ENCODE measurements at regions not wholly inside any gene's neighbourhood (a gene's known extent, or its start where the extent isn't known, plus 50 kb on each side); places are given as distances from the start of the nearest gene placed in this dataset.
"Not testable (repeated sequence)": the region's sequence is repeated elsewhere in the genome, so short reads cannot be mapped to it uniquely, and the experiment has no call there.

DNA sequence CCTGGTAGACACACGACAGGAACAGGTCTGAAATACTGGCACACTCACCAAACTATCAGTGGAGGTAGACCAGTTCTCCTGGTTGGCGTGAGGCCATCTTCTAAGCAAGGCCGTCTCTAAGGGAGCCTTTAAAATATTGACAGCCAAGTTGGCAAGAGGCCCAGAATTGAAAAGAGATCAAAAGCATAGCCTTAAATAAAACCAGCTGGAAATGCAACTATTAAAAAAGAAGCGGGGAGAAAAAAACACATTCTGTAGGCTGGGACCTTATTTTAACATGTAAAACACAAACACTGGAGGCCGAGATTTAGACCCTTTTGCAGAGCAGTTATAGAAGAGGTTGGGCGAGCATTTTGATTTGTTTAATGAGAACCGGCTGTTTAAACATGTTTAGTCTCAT, 233.0 kb upstream of the CLNK start:
- DNase-seq (ENCODE audit: low read depth): no peak

DNA sequence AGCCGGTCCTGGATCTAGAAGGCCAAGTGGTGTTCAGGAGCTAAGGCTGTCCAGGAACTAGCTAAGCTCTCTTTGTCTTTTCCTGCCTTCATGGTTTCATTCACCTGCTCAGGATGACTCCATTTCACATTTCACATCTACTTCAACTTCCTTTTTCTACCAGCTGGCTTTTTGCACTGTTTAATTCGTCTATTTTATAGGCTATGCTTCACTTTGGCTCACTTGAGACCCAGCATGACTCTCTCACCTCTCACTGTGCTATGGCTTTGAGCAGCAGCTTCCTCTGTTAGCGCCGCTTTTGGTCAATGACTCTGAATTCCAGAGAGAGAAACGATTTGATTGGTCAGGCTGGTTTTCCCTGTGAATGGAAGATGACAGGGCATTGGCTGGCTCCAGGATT, 213.5 kb upstream of the CLNK start:
- DNase-seq (ENCODE audit: low read depth): no peak

DNA sequence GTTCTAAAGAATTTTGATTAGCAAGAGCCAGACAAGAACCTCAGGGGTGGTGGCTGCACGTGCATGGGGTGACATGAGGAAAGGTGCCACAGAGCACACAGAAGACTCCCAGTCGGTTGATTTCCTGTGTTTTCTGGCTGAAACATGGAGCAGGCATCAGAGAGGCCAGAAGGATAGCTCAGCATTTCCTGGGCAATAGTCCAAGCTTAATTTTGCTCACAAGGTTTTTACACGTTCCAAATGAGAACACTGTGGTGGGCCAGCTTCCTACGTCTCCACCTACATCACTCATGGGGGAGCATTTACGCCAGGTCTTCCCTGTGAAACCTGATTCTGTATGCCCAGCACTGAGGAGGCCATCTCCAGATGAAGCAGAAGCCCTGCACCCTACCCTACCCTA, 212.5 kb upstream of the CLNK start:
- no peak for DNase-seq (ENCODE audit: low read depth)

DNA sequence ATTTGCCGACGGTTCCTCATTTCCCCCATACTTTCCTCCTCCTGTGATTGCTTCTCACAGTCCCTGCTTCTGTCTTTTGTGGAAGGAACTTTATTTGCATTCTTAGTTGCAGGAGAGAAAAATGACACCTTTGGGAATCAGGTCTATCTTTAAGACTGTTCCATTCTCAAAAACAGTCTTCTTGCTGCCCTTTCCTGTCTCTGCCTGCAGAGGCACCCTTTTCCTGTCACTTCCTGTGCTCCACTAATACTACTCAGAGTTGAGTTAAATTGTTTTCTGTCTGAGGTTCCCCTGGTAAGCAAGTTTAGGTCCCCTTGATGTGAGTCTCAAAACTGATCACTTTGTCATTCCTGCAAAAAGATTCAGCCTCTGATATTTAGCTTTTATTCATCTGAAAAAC, 208.8 kb upstream of the CLNK start:
- no peak for DNase-seq (ENCODE audit: low read depth)

DNA sequence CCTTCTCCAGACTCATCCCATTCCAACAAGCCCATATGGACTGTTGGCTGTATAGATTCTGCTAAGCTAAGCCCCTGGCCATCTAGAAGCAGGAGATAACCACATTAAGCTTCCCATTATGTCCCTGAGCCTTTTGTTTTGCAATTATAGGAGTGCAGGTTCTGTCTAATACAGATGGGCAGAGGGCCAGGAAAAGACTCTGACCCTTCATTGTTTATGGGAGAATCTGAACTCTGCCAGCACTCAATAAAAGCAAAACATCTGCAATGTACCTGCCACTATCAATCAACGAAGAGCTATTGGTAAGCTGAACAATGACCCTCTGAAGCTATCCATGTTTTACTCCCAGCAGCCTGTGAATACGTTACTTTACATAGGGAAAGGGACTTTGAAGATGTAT, 207.3 kb upstream of the CLNK start:
- DNase-seq (ENCODE audit: low read depth): no peak

DNA sequence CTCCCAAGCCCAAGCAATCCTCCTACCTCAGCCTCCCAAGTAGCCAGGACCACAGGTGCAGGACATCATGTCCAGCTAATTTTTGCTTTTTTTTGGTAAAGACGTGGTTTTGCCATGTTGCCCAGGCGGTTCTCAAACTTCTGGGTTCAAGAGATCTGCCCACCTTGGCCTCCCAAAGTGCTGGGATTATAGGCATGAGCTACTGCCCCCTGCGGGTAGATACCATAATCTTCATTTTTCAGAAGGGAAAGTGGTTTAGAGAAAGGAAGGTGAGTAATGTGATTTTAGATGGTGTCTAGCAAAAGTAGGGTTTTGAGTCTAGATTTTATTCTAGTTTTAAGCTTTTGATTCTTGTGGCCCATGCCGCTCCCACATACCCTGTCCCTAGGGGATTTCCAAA, 205.3 kb upstream of the CLNK start:
- DNase-seq (ENCODE audit: low read depth): no peak

DNA sequence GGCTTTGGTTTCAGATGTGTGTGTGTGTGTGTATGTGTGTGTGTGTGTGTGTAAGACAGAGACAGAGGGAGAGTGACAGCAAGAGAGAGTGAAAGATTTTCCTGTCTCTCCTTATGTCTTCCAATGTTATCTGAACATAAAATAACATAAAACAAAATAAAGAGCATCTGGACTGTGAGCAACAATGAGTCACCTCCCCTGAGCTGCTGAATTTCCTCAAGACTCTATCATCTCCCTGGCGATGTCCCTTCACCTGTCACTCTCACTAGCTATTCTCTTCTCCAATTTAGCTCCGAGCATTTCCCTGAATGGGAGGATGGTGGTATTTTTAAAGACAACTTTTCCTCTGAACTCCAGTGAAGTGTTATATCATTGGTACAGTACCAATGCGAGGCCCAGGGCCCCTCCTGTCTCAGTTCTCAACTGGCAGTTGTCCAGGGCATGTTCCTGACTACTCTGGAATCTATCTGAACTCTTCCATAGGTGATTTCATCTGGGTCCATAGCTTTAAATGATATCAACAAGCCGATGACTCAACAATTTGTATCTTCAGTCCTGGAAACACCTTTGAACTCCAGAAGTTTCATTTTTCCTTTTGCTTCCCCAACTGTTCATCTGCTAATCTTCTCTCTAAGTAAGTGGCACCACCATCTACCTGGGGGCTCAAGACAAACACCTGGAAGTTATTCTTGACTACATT, 195.0 kb upstream of the CLNK start:
- DNase-seq (ENCODE audit: low read depth): no peak

DNA sequence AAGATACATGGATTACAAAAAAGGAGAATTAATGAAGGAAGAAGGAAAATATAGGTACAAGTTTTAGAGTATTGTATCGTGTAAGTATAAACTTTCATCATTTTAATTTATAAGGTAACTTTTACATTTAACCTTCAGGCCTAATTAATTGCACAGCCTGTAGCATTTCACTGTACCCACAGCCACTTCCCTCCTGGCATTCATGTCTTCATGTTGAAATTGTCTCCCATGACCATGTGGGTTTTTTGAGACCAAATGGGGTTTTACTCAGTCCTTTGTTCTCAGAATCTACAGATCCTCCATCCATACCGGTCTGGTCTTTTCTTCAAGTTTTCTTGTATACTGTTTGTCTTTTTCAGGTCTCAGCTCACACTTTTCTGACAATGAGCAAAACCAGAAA, 194.3 kb upstream of the CLNK start:
- no peak for DNase-seq (ENCODE audit: low read depth)

DNA sequence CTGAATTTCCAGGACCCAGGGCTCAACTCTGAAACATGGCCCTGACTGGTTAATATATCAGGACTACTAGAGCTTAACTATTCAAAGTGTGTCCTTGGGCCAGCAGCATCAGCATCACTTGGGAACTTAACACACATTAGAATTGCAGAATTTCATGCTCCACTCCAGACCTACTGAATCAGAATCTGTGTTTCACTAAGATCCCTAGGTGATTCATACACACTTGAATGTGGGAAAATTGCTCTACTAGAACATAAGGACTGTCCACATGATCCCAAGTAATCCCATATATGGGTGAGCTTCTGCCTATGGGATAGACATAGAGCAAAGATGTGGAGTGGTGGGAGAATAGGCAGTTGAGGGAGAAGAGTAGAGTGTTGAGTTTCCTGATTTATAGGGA, 192.5 kb upstream of the CLNK start:
- no peak for DNase-seq (ENCODE audit: low read depth)

DNA sequence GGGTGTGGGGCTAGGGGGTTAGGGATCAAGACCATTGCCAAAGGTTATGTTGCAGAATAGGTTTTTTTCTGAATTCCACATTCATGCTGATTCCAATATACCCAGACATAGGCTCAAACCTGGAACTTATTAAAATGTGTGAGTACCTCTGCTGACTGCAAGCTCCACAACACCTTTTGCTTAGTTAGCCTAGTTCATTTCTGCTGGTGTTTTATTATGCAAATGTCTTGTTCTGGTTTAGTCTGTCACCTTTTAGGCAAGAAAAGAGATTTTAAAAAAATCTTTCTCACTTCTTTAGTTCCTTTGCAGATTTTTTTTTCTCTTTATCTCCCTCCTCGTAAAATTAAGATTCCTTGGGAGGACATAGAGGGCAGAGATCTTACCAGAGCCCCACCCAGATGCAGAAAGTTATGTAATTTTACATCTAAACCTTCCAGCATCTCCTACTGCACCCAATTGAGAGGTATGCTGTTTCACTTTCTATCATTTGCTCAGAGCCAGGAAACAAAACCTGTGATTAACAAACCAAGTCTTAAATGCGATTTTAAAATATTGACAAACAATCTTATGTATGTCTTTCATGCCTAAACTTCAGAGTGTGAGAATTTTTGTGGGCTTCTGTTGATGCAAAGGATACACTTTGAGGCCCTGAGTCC, 190.7 kb upstream of the CLNK start:
- DNase-seq (ENCODE audit: low read depth): no peak

DNA sequence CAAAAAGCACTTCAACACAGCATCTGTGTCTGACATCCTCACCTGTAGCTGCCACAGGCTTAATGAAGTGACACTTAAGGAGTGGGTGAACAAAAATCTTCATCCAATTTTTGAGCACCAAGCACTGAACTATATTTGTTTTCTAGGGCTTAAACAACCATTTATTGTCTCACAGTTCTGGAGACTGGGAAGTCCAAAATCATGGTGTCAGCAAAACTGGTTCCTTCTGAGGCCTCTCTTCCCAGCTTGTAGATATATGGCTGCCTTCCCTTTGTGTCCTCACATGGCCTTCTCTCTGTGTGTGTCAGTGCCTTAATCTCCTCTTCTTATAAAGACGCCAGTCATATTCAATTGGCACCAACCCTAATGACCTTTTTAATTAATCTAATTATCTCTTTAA, 189.2 kb upstream of the CLNK start:
- no peak for DNase-seq (ENCODE audit: low read depth)

DNA sequence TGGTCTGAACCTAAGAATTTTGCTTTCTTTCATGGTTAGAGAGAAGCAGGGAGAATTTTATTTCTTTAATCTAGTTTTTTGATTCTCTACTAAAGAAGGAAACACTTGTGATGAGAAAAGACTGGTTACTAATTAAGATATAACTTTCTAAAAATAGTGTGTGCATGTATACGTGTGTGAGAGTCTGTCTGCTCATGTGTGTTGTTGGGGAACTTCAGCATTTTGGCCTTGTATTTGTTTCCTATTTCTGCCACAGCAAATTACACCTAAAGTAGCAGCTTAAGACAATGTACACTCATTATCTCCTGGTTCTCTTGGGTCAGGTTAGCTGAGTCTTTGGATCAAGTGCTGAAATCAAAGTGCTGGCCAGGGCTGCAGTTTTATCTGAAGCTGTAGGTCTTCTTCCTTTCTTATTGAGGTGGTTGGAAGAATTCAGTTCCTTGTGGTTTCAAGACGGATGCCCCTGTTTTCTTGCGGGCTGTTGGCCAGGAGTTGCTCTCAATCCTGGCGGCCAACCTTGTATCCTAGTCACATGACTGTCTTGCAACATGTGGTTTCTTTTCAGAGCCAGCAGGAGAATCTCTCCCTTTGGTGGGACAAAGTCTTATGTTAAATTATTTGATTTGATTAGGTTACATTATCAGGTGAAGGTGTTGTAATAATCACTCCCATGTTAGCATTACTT, 188.4 kb upstream of the CLNK start:
- DNase-seq (ENCODE audit: low read depth): no peak

DNA sequence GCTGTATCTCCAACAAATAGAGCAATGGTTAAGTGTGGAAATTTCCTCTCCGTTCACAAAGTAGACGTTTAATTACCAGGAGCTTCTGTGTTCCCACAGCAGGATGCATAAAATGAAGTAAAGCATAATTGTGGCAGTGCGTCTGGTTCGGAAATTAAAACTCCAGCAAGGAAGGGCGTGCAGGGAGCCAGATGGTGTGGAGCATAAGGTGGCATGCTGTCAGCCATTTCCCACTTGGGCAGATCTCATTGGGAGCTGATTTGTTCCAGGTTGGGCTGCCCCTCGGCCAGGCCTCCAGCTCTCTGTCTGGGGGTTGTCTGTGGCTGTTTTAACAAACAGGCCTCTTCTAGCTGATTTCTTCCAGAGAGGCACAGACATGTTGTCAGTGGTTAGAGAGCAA, 182.1 kb upstream of the CLNK start:
- no peak for DNase-seq (ENCODE audit: low read depth)

DNA sequence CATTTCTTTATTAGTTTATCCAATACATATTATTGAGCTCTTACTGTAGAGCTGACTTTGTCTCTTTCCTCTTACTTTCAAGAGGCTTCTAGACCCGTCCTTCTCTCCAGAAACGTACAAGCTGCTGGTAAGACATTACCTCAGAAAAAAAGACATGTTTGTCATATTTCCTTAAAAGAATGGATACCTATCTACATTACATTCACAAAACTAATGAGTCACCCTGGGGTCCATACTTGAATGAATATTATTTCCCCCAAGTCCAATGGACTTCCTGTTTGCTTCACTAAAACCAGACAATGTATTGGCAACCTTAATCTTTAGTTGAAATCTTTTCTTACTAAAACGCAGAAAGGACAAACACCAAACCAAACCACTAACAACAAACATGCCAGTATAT, 176.5 kb upstream of the CLNK start:
- no peak for DNase-seq (ENCODE audit: low read depth)

DNA sequence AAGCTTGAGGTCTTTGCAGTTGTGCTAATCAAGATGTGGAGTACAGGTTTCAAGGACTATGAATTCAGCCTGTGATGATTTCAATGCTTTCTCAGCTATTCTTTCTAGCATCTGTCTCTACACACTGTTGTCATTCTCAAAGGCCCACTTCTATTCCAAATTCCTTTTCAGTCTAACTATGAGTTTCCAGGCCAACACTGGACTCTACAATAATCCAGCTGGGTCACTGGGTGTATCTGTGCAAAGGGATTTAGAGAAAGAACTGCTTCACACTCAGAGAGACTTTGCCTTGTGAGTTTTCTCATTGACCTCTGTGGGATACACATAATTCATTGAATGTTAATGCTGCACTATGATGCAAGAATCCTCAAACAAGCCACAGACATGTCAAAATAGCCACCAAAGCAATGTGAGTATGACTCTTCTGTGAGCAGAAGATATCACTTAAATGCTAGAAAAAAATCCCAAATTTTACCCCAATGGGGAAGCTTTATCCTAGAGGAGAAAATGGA, 171.8 kb upstream of the CLNK start:
- no peak for DNase-seq (ENCODE audit: low read depth)

DNA sequence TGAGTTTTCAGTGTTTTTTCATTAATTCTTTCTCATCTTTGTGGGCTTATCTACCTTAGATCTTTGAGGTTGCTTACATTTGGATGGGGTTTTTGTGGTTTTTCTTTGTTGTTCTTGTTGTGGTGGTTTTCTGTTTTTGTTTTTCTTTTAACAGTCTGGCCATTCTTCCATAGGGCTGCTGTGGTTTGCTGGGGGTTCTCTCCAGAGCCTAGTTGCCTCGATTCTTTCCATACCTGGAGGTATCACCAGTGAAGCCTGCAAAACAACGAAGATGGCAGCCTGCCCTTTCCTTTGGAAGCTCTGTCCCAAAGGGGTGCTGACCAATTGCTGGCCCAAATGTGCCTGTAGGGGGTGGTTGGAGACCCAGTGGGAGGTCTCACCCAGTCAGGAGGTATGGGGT, 168.6 kb upstream of the CLNK start:
- no peak for DNase-seq (ENCODE audit: low read depth)

DNA sequence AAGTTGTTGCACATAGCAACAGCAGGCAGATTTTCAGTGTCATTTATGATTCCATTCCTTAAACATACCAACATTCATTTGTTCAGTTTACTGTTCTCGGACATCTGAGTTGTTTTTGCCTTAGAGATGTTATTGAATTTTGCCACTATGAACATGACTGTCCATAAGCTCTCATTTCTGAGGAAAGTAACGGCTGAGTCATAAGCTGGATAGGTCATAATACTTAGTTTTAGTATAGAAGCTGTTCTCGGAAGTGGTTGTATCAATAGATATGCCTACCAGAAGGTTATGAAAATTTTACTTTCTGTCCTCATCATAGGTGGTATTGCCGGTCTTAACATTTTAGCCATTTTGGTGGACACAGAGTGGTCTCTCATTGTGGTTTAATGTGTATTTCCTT, 157.1 kb upstream of the CLNK start:
- no peak for DNase-seq (ENCODE audit: low read depth)

DNA sequence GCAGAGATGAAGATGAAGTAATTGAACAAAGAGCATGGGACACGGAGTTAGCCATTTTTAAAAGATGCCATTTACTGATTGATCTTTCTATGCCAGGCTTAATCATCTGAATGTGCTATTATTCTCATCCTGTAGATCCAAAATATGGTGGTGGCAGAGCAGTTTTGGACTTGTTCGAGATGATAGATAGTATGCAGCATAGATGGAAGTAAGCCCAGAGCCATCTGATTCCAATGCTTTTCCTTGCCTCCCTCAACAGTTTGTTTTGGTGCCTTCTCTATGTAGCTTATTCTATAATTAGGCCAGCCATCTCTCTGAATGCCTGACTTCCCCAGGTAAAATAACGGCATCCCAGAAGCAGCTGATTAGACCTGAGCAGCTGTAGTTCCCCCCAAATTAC, 152.6 kb upstream of the CLNK start:
- DNase-seq (ENCODE audit: low read depth): no peak

DNA sequence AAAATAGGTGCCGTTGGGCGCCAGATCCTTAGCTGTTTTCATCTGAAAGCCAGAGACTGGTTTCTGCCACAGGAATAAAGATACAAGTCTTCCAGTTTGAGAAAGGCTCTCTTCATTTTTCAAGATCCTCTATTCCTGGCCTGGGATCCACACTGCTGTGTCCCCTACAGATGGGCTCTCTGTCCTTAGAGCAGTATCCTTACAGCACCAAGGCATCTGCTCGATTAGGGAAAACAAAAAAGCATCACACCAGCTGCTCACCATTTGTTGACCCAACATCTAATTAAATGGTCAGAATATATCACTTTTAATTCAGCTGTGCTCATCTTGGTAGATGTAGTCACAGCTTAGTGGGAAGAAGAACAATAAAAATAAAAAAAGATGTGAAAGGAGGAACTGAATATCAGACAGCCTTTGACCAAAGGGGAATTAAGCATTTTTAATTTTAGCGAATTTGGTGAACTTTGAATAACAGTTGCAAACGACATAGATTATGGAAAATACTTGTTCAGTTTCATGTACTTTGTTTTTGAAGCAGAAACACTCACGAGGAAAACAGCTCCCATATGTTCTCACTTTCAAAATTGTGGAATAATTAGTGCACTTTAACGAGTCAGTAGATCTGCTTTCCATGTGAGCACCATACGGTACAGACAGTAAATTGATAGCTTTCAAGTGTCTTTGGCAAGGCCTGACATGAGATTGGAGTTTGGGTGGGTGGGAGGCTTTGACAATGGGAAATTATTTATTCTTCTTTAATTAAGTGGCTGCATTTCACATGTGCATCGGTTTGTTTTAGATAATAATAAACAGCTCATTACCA, 148.4 kb upstream of the CLNK start:
- DNase-seq (ENCODE audit: low read depth): no peak

DNA sequence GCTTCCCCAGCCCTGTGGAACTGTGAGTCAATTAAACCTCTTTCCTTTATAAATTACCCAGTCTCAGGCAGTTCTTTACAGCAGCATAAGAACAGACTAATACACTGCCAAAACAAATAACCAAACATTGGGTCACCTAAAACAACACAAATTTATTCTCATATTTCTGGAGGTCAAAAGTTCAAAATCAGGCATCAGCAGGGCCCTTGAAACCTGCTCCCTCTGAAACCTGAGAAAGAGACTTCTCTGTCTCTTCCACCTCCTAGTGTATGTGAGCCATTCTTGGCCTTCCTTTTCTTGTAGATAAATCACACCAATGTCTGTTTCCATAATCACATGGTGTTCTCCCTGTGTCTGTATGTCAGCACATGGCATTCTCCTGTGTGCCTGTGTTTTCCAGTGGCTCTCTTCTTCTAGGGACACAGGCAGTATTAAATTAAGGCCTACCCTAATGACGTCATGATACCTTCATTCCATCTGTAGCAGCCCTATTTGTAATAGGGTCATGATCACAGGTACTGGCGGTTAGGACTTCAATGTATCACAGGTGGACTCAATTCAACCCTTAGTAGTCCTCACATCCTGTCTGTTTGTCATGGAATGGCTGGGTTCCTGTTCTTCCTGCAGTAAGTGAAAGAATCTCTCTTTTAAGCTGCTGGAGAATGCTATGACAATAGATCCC, 147.3 kb upstream of the CLNK start:
- no peak for DNase-seq (ENCODE audit: low read depth)

DNA sequence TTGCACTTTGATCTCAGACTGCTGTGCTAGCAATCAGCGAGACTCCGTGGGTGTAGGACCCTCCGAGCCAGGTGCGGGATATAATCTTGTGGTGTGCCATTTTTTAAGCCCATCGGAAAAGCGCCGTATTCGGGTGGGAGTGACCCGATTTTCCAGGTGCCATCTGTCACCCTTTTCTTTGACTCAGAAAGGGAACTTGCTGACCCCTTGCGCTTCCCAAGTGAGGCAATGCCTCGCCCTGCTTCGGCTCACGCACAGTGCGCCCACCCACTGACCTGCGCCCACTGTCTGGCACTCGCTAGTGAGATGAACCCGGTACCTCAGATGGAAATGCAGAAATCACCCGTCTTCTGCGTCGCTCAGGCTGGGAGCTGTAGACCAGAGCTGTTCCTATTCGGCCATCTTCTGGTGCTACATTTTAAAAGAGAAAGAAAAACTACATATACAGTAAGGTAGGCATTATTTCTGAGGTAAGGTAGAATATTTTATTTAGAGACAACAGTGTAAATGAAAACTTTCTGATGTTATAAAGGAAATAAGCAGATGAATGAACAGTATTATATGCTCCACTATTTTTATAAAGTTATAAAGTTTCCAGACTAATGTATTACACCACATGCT, 144.5 kb upstream of the CLNK start:
- not testable (repeated sequence) for DNase-seq (ENCODE audit: low read depth)

DNA sequence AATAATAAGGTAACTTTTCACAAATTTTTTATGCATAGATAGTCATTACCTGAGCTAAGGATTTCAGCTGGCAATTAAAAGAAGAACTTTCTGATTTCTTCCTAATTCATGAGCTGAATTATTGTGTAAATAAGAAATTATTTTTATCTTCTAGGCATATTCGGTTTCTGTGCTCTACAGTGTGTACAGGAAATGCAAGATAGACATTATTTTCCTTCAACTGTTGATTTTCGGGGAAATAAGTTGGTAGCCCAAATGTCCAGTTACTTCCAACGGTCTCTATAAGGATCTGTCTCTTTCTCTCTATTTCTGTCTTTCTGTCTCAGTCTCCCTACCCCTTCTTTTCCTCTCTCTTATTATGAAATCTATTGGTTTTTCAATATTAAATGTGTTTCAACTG, 137.3 kb upstream of the CLNK start:
- no peak for DNase-seq (ENCODE audit: low read depth)

Data from non-pigmented ciliary epithelial cell (primary cell).